ENCODE measurements at regions not wholly inside any gene's neighbourhood (a gene's known extent, or its start where the extent isn't known, plus 50 kb on each side); places are given as distances from the start of the nearest gene placed in this dataset.

- no peak for DNase-seq
These were observed 154.0 kb downstream of the PSMG1 start for GRCh38 chr21:39029086-39029755.

- DNase-seq, result no peak
These were observed 158.1 kb downstream of the PSMG1 start for GRCh38 chr21:39025198-39025597.

- DNase-seq, result no peak
These were observed 158.7 kb downstream of the PSMG1 start for GRCh38 chr21:39024538-39024937.

- DNase-seq, result no peak
These were observed 160.2 kb downstream of the PSMG1 start for GRCh38 chr21:39022863-39023693.

- no peak for DNase-seq
These were observed 160.8 kb downstream of the PSMG1 start for GRCh38 chr21:39022466-39022862.

DNA sequence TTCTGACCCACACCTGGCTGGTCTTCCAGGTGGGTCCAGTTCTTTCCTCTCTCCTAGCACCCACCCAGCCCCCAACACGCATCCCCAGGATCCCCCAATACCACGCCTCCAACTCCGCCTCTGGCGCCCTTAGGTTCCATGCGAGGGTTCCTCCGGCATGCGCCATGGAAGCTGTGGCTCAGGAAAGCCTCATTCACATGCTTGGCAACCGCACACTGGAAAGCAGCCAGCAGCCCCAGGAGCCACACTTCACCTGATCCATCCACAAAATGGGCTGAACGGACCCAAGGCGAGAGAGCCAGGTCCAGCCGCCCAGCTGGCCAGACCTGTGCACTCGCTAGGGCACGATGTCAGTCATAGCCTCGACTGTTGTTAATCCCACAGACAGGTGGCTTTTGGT, 161.2 kb downstream of the PSMG1 start:
- no peak for DNase-seq

DNA sequence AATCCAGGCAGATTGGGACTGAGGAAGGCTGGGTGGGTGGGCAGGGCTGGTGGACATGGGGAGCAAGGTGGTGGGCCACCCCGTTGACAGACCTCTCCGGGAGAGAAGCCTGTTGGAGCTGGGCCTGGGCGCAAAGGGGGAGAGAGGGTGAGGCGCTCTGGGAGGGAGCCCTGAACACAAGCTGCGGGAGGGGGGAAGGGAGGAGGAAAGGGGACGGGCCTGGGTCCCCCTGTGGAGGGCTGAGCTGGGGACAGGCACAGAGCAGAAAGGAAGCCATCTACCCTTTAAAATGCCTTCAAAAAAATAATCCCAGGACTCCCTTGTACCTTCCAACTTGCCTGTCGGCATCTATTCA, 161.8 kb downstream of the PSMG1 start:
- no peak for DNase-seq

DNA sequence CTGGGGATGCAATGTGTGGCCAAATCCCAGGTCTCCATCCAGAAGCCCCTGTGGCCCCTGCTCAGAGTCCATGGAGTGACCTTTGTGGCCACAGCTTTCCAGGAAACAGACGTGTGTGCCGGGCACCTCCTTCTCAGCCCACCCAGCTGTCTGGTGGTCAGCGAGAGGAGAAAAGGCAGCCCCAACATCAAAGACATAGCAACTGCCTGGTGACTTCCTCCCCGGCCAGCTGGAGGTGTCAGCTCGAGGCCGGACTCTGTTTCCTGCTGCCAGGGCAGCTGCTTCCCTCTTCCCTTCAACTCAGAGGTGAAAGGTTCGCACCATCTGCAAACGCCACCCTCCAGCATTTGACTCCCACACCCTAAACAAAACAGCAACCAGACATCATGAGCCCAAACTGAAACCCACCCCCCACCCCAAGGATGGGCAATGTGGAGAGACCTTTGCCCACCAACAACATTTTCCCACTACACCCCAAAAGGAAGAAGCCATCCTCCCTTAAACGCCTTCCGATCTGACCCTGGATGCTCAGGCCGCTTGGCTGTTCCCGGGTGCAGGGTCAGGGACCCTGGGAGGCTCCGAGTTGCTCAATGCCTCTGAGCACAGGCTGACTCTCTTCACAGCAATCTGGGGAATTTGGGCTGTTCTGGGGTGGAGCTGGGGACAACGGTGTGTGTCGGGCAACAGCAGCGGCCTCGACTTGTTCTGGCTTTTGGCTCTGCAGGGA, 162.3 kb downstream of the PSMG1 start:
- DNase-seq, result no peak

DNA sequence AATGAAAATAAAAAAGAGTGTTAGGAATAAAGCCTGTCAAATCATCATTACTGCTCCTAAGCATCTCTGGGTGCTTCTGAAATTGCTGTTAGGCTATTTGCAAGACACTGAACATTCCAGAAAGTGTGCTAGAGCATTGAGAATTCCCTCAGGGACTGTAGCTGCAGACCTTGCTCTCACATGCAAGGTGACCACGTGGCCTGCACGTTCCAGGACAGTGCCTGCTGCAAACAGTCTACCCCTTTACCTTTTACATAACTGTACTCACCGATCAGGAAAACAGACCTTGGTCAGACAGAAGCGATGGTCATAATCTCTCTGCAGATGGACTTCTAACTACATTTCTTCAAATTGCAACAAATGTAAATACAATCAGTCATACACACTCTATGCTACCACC, 164.5 kb downstream of the PSMG1 start:
- DNase-seq, result no peak

- peak in 4 of 56 donors; percentile 14 to 41 (median 30) for DNase-seq
These were observed 166.4 kb downstream of the PSMG1 start for GRCh38 chr21:39016740-39017315.

DNA sequence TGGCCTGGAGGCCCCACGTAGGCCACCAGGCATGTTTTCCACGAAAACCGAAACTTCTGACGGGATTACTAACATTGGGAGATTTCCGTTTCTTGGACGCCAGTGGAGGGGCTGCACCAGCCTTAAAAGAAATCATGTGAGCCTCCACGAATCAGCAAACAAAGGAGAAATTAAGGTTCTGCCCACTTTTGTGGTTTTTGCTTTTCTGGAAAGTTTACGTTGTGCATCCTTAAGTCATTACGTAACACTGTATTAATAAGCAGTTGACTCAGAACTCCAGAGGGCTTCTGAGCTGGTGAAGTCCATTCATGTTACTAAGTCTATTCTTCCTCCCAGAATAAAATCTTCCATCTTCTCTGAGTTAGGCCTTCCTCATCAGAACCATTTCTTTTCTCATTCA, 168.5 kb downstream of the PSMG1 start:
- DNase-seq, result no peak

DNA sequence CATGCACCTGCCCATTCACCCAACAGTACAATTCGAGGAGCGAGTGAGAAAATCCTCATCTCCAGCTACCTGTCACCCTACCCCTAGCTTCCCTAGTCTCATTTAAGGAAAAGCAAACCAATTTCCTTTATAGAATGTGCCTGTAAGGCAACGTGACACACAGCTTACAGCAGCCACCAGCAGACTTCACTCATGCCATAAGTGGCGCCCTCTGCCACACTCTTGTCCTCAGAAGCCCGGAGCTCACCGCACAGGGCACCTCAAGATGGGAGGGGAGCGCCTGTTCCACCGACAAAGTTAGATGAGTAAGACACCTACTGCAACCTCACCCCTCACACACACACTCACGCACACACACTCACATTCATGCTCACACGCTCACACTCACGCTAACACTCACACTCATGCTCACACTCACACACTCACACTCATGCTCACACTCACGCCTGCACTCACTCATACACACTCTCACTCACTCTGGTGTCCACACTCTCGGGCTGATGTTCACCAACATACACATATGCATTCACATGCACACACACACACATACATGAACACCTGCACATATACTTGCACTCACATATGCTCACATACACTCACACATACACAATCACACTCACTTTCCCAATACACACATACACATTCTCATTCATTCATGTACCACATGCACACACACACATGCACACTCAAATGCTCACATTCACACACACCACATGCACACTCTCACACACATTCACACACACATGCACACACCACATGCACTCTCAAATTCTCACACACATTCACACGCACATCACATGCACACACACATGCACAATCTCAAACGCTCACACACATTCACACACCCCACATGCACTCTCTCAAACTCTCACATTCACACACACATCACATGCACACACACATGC, 170.7 kb downstream of the PSMG1 start:
- DNase-seq, result no peak

DNA sequence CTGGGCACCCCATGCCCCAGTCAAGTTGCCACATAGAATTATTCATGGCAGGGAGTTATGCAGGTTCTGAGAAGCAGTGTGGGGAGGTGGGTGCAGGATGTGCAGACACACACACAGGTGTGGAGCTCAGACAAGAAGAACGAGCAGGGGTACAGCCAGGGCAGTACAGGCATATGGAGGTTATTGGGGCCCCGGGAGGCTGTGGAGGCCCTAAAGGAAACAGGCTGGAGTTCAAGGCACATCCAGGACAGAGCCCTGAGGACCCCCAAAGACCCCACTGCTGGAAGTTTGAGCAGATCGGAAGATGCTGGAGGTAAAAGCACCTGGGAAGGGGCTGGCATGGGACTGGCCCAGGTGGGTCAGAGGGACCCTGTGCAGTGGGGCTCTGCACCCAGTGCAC, 171.3 kb downstream of the PSMG1 start:
- DNase-seq, result no peak

GRCh38 chr21:39010629-39011404, 172.4 kb downstream of the PSMG1 start:
- DNase-seq, result peak in 1 of 56 donors; percentile 23

- DNase-seq, result peak in 8 of 56 donors; percentile 14 to 57 (median 20)
These were observed 173.5 kb downstream of the PSMG1 start for GRCh38 chr21:39009587-39010225.

DNA sequence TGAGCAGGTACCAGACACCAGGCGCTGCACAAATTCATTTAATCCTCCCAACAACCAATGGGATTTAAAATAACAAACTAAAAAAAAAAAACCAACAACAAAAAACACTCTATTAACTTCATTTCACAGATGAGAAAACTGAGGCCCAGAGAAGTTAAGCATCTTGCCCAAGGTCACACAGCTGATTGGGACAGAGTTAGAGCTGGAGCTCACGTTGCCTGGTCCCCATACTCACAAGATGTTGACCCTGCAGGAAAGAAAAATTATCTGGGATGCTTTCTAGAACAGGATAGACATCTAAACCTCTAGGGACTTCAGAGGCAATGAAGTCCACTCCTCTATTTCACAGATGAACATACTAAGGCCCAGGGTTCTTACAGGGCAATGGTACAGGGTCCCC, 175.3 kb downstream of the PSMG1 start:
- no peak for DNase-seq

DNA sequence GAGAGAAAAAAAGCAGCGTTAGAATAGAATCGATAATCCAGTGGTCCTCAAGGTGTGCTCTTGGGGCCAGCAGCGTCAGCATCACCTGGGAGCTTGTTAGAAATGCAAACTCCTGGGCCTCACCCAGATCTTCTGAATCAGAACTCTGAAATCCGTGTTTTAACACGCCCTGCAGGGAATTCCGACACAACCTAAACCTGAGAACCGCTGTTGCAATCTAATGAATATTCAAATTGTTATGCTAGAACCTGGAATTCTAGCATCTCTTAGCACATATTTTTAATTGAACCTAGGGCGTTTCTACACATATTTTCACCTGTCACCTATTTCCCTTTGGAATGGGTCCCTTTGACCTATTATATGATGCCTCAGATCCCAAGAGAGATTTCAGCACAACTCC, 175.7 kb downstream of the PSMG1 start:
- no peak for DNase-seq

DNA sequence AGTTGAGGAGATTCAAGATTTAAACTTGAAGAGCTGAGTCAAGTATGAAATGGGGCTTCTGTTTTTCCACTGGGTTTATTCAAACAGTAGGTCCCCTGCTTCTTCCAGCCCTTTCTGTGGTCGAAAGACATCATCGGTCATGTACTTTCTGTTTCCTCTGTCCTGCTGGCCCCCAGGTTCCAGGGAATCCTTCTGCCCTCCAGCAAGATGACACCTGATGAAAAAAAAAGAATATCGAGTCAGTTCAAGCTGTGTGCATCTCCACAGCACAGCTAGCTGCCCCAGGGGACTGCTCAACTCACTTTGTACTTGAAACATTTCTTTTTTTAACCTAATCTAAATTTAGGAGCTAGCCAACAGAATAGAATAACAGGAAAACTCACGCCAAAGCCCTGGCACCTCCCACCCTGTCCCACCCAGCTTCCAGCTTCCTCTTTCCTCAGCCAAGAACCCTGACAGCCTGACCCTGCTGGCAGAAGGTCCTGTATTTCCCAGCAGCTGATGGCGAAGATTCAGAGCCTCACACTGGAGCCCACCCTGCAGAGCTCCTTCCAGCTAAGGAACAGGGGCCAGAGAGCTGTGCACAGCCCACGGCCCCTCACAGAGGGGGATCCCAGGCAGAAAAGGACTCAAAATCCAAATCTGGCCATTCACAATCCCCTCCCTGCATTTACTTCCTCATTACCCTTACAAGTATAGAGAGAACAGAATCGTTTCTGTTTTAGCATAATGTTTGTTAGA, 176.5 kb downstream of the PSMG1 start:
- peak in 25 of 56 donors; percentile 16 to 54 (median 27) for DNase-seq

GRCh38 chr21:39005502-39005787, 177.8 kb downstream of the PSMG1 start:
- no peak for DNase-seq

Data from amygdala (tissue), 56 donors.